ENCODE measurements at regions not wholly inside any gene's neighbourhood (a gene's known extent, or its start where the extent isn't known, plus 50 kb on each side); places are given as distances from the start of the nearest gene placed in this dataset.

- no peak for DNase-seq
- intact Hi-C loops (cut with DNase I) = loop anchor here (5.0 kb wide), 1 partner anchor 132 kb away; the partner anchor contains the start of genes RPL27A and TRIM66
Observed at GRCh38 chr11:8814209-8814922, 96.6 kb upstream of the AKIP1 start.

GRCh38 chr11:8814923-8815240 lies 96.1 kb upstream of the AKIP1 start:
- no peak for DNase-seq
- intact Hi-C loops (cut with DNase I) = loop anchor here (5.0 kb wide), 1 partner anchor 133 kb away; the partner anchor contains the start of genes RPL27A and TRIM66

GRCh38 chr11:8818421-8818820 lies 92.6 kb upstream of the AKIP1 start:
- no peak for DNase-seq
- intact Hi-C loops (cut with DNase I) = no loop called here

DNA sequence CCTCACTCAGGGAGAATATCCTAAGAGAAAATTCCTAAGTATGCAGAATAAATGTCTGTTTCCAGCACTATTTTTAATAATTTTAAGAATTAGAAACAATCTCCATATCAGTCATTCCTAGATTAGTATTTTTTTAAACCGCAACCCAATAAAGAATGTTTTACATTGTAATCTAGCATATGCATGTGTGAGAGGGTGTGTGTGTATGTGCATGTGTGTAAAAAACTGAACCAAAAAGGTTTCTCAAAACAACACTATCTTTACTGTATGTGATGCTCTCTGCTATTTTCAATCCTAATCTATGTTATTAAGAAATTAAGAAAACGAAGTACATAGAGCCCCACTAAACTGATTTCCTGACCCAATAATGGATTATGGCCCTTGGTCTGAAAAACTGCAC lies 90.6 kb upstream of the AKIP1 start:
- DNase-seq = no peak
- intact Hi-C loops (cut with DNase I) = no loop called here

DNA sequence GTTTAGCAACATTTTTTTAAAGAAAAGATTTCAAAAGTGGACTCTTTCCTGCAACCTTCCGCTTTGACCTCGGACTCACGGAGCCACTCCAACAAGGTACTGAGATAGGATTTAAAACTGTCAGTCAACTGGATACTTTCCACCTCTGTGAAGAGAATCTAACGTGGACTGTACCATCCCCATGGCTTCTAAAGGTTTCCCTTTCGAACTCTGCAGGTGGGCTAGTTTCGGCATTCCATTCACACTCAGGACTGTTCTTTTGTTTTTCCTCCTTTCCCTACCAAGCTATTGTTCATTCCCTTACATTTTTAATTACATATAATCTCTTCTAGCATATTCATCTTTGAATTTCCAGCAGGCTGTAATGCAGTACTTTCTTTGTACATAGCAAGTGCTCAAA lies 88.5 kb upstream of the AKIP1 start:
- intact Hi-C loops (cut with DNase I) = no loop called here
- no peak for DNase-seq

DNA sequence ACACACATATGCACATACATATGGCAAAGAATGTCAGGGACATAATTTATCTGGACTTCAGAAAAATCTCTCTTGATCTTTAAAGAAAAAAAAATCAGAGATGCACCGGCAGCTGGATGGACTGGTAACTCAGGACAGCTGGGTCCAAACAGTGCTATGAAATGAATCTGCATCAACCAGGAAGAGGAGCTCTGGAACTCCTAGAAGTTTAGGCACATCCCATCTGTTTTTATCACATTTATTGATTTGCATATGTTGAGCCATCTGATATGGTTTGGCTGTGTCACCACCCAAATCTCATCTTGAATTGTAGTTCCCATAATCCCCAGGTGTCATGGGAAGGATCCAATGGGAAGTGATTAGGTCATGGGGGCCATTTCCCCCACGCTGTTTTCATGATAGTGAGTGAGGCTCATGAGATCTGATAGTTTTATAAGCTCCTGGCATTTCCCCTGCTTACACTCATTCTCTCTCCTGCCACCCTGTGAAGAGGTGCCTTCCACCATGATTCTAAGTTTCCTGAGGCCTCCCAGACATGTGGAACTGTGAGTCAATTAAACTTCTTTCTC lies 87.7 kb upstream of the AKIP1 start:
- DNase-seq = no peak
- intact Hi-C loops (cut with DNase I) = no loop called here

DNA sequence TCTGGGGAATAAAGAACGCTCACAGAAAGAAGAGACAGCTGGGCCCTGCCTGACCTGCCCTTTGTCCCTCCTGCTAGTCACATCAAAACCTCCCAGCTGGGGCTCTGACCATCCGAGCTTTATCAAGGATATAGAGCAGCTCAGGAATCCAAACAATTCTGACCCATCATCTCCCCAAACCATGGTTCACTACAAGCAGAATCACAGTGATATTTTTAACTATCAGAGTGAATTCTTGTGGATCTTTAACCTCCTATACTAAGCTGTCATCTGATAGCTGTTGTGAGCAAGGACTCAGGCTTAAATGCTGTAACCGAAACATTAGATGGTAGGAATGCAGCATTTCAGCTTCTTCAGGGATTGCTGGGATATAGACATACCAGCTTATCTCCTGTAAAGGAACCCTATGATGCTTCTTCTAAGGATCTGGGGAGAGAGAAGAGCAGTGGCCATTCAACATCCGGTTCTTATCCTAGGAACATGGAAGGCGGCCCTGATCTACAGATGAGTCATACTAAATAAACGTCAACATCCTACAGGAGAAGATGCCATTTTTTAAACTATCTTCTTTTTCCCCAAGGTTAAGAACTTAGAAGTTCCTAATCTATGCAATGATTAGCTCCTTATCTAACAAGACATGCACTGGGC lies 84.7 kb upstream of the AKIP1 start:
- no peak for DNase-seq
- intact Hi-C loops (cut with DNase I) = no loop called here

- DNase-seq = no peak
- intact Hi-C loops (cut with DNase I) = no loop called here
Observed at GRCh38 chr11:8826901-8827560, 84.0 kb upstream of the AKIP1 start.

DNA sequence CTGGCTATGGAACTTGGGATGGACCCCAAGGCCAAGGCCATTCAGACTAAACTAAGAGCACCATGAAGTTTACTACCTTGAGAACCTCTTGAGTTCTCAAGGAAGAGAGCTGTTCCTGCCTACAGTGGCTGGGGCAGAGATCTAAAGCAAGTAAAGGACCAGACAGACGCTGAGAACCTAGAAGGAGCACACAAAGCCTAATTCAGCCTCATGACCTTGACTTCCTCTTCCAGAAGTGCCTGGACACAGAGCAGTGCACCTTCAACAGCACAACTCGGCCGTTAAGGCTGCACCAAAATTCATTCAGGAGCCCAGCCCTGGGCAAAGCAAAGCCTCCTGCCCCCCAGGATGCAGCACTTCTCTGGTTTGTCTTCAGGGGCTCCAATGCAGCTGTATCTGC lies 82.9 kb upstream of the AKIP1 start:
- intact Hi-C loops (cut with DNase I) = no loop called here
- DNase-seq = no peak

DNA sequence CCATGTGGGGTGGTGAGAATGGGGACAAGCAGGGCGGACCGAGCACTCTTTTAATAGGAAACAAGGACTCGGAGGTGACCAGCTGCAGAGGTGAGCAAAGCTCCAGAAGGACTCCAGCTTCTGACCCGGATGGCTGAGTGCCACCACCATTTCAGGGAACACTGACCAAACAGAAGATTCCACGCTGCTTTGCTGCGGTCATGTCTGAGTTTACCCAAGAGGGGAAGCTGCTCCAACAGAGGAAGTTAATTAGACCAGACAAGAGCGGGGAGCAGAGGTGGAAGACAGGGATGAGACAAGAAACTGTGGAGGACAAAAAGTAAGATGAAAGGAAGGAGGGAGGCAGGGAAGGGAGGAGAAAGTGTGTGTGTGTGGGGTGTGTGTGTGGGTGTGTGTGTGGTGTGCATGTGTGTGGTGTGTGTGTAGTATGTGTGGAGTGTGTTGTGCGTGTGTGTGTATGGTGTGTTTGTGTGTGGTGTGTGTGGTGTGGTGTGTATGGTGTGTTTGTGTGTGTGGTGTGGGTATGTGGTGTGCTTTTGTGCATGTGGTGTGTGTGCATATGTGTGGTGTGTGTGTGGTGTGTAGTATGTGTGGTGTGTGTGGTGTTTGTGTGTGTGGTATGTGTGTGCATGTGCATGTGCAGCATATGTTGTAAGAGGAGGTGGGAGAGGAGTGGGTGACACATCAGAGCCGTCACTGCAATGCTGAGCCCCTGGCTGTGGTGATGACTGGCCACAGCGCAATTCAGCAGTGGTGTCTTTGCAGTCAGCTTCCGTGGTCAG lies 82.2 kb upstream of the AKIP1 start:
- peak in 3 of 42 donors; percentile 21 to 46 (median 44) for DNase-seq
- intact Hi-C loops (cut with DNase I) = no loop called here

DNA sequence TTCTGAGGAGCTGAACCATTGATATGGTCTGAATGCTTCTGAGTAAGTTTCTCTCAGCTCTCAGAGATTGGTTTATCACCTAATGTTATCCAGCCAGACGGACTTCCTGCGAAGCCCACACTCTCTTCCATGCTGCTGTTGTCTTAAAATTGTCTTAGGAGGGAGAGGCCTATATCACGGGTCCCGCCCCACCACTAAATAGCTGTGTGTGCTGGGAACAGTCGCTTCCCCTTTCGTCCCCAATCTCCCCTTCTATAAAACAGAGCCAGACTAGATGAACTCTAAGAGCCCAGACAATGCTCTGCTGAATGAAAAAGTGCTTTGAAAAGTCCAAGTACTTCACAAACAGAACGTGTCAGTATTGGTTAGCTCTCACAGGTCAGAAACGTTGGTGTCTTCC lies 81.4 kb upstream of the AKIP1 start:
- intact Hi-C loops (cut with DNase I) = no loop called here
- DNase-seq = peak in 1 of 42 donors; percentile 41

- DNase-seq = peak in 5 of 42 donors; percentile 30 to 61 (median 39)
- intact Hi-C loops (cut with DNase I) = no loop called here
Observed at GRCh38 chr11:8830641-8831040, 80.3 kb upstream of the AKIP1 start.

DNA sequence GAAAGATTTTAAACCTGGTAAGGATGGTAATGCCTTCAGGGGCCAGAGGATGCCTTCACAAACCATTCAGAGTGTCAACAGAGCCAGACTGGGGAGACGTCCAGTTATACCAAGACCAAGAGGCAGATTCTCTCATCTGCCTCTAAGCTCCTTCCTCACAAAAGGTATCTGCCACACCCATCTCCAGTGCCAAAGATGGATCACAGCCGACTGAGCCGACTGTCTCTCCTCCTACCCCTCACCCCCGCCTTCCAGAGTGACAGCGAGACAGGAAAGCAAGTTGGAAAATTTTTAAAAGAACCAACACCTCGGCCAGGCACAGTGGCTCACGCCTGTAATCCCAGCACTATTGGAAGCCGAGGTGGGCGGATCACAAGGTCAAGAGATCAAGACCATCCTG lies 79.1 kb upstream of the AKIP1 start:
- peak in 36 of 42 donors; percentile 29 to 89 (median 60) for DNase-seq
- intact Hi-C loops (cut with DNase I) = no loop called here

DNA sequence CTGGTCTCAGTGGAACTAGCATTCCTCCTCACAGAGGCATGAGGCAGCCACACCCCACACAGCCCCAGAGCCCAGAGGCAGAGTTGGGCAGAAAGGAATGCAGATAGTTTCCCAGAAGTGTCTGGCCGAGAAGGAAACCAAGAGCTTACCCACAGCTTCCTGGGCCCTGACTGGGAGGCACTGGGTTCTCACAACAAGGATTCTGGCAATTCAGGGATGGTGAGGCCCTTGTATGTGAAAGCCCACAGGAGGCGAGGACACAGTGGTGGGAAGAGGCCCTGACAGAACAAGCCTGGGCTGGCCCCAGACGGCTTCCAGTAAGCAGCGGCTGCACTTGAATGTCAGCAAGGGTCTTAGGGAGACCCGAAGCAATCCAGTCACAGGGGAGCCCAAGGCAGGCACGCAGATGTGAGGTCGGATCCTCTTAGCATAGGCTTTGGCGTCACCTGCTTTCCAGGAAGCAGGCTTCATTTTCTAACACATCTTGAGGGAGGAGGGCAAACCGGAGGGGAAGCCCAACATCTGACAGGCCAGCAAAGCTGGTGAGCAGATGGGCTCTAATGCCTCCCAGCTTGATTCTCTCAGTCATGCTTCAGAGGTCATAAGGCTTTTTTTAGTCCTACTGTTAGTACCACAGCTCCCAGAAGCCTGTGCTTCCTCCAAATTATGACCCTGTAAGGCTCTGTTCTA lies 78.3 kb upstream of the AKIP1 start:
- no peak for DNase-seq
- intact Hi-C loops (cut with DNase I) = no loop called here

- no peak for DNase-seq
- intact Hi-C loops (cut with DNase I) = no loop called here
Observed at GRCh38 chr11:8833568-8834315, 77.2 kb upstream of the AKIP1 start.

- no peak for DNase-seq
- intact Hi-C loops (cut with DNase I) = no loop called here
Observed at GRCh38 chr11:8834379-8834778, 76.6 kb upstream of the AKIP1 start.

DNA sequence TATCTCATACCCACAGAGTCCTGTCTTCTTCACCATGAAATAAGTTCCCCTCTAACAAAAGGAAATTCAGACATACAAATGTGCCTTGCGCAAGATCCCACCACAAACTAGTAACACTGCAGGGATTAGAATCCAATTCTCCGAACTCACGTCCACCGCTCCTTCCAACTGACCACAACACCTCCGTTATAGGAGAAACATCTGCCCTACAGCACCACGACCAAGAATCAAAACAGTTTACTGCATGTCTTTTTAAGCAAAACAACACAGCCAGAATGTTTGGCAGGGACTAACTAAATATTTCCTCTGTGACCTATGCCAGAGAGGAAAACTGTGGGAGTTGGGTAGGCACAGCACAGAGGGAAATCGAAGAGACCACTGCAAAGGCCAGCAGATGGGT lies 72.7 kb upstream of the AKIP1 start:
- intact Hi-C loops (cut with DNase I) = no loop called here
- DNase-seq = no peak

GRCh38 chr11:8839306-8839956 lies 71.6 kb upstream of the AKIP1 start:
- no peak for DNase-seq
- intact Hi-C loops (cut with DNase I) = no loop called here

All from head of caudate nucleus (tissue), 42 donors.